Loucy (cell line): ENCODE measurements at regions not wholly inside any gene's neighbourhood (a gene's known extent, or its start where the extent isn't known, plus 50 kb on each side); places are given as distances from the start of the nearest gene placed in this dataset.

Source experiments
- H2AFZ ChIP-seq: fragments of 200-600 bp; sonication (generic); 2 replicates; pipeline ENCODE4 v1.6.0; 2016; ENCODE audit warnings: antibody characterized with exemption, mild to moderate bottlenecking, low read length, moderate library complexity
- H3F3A ChIP-seq: fragments of 200-600 bp; 2 replicates; pipeline ENCODE4 v1.6.0; 2016; ENCODE audit warnings: antibody characterized with exemption, low read depth, mild to moderate bottlenecking
- H3K27me3 ChIP-seq: fragments of 200-600 bp; sonication (generic); 2 replicates; pipeline ENCODE4 v1.6.1; 2014; ENCODE audit warnings: low read length, mild to moderate bottlenecking; ENCODE audit not compliant: insufficient read depth, poor library complexity, severe bottlenecking
- H3K36me3 ChIP-seq: fragments of 200-600 bp; sonication (generic); 2 replicates; pipeline ENCODE4 v1.6.1; 2016; ENCODE audit warnings: low read length; ENCODE audit not compliant: insufficient read depth
- H3K4me1 ChIP-seq: fragments of 200-600 bp; sonication (generic); 2 replicates; pipeline ENCODE4 v1.5.1; 2014; ENCODE audit warnings: low read length, mild to moderate bottlenecking; ENCODE audit not compliant: insufficient read depth, poor library complexity, severe bottlenecking
- H3K4me2 ChIP-seq: fragments of 200-600 bp; sonication (generic); 2 replicates; pipeline ENCODE4 v1.6.0; 2014; ENCODE audit warnings: antibody characterized with exemption, low read length, low read depth, mild to moderate bottlenecking; ENCODE audit not compliant: poor library complexity, severe bottlenecking
- H3K4me3 ChIP-seq: fragments of 200-600 bp; sonication (generic); 2 replicates; pipeline ENCODE4 v1.5.1; 2014; ENCODE audit warnings: low read length, mild to moderate bottlenecking, mixed read lengths; ENCODE audit not compliant: poor library complexity, severe bottlenecking
- H3K79me2 ChIP-seq: fragments of 200-600 bp; sonication (generic); 2 replicates; pipeline ENCODE4 v1.6.1; 2014; ENCODE audit warnings: low read length; ENCODE audit not compliant: insufficient read depth
- H3K9ac ChIP-seq: fragments of 200-600 bp; sonication (generic); 2 replicates; pipeline ENCODE4 v1.6.0; 2014; ENCODE audit warnings: mild to moderate bottlenecking, low read depth, low read length, moderate library complexity; ENCODE audit not compliant: poor library complexity, severe bottlenecking
- H3K9me2 ChIP-seq: fragments of 200-600 bp; sonication (generic); replicated peaks from 2 replicates; pipeline ENCODE4 v1.6.1; 2016; ENCODE audit warnings: low read depth, low read length, mixed read lengths
- H3K9me3 ChIP-seq: fragments of 200-600 bp; sonication (generic); 2 replicates; pipeline ENCODE4 v1.6.1; 2014; ENCODE audit warnings: mild to moderate bottlenecking, antibody characterized with exemption, low read length, low read depth; ENCODE audit not compliant: insufficient read depth
- H4K20me1 ChIP-seq: fragments of 200-600 bp; sonication (generic); 2 replicates; pipeline ENCODE4 v1.6.0; 2014; ENCODE audit warnings: antibody characterized with exemption, low read length, mild to moderate bottlenecking; ENCODE audit not compliant: insufficient read depth, poor library complexity, severe bottlenecking
- EZH2phosphoT487 ChIP-seq: fragments of 200-600 bp; IDR thresholded peaks from 2 replicates; pipeline ENCODE4 v1.6.1; 2018; ENCODE audit warnings: antibody characterized with exemption, mild to moderate bottlenecking, moderate library complexity, borderline replicate concordance
- TF ChIP-seq, protein P1 (sequence below): fragments of 200-600 bp; sonication (generic); conservative IDR thresholded peaks from 2 replicates; pipeline ENCODE4 v1.5.1; 2014; ENCODE audit warnings: mild to moderate bottlenecking, antibody characterized with exemption, low read length

DNA sequence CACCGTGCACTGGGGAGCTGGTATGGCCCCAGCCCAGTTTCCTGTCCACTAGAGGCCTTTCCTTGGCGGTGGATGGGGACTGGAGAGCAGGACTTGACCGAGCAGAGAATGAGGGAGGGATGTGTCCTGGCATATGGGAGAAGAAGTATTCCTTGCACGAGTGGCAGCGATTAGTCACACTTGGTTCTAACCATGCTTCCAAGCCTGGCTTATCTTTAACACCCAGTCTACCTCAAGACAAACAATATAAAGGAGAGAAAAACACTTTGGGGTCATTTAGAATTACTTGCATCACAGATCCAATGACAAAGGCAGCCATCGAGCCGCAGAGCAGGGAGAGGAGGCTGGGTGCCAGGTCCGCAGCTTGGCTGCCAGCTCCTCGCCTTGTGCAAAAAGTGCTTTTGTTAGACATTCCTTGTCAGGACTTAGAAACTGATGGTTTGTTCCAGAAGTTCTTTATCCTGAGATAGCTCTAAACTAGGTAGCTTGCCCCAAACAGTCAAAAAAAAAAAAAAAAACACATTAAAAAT, 214.9 kb upstream of the GMDS start:
- Histone ChIP-seq H3K4me2 (no peak overlapping the region), H3K79me2 (no peaks in the 10 kb centered on the region), H3K27me3 (no peaks in the 10 kb centered on the region), H3K9me2 (no peaks in the 10 kb centered on the region), H3K9ac (no peak overlapping the region), H3K9me3 (no peaks in the 10 kb centered on the region), H4K20me1 (no peaks in the 10 kb centered on the region), H3K4me1 (no peaks in the 10 kb centered on the region), H3K36me3 (no peaks in the 10 kb centered on the region), H3F3A (no peaks in the 10 kb centered on the region), H3K4me3 (no peak overlapping the region), H2AFZ (no peak overlapping the region)
- TF ChIP-seq, protein P1, sequence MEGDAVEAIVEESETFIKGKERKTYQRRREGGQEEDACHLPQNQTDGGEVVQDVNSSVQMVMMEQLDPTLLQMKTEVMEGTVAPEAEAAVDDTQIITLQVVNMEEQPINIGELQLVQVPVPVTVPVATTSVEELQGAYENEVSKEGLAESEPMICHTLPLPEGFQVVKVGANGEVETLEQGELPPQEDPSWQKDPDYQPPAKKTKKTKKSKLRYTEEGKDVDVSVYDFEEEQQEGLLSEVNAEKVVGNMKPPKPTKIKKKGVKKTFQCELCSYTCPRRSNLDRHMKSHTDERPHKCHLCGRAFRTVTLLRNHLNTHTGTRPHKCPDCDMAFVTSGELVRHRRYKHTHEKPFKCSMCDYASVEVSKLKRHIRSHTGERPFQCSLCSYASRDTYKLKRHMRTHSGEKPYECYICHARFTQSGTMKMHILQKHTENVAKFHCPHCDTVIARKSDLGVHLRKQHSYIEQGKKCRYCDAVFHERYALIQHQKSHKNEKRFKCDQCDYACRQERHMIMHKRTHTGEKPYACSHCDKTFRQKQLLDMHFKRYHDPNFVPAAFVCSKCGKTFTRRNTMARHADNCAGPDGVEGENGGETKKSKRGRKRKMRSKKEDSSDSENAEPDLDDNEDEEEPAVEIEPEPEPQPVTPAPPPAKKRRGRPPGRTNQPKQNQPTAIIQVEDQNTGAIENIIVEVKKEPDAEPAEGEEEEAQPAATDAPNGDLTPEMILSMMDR = no peak
- no peak for TF ChIP-seq EZH2phosphoT487

DNA sequence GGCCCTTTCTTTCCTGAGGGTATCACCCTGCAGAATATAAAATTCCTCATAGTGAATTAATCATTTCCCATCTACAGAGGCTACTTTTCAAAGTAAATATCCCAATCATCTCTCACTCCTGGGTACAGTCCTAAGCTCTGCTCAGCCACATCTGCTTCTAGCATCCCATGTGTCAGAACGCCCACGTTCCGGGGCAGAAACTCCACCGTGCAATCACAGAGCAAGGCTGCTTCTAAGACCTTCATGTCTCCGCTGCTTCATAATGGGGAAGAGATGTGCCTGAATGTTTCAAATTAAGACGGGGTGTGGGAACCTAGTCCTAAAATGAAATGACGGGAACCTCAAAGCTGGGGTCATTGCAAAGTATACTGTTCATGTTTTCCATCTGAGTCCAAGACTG, 208.8 kb upstream of the GMDS start:
- H3K9me2 ChIP-seq = no peaks in the 10 kb centered on the region
- H3F3A ChIP-seq = no peaks in the 10 kb centered on the region
- no peak overlapping the region for H2AFZ ChIP-seq
- no peak overlapping the region for H3K9ac ChIP-seq
- H3K27me3 ChIP-seq = no peaks in the 10 kb centered on the region
- no peaks in the 10 kb centered on the region for H3K36me3 ChIP-seq
- no peaks in the 10 kb centered on the region for H4K20me1 ChIP-seq
- no peak for TF ChIP-seq EZH2phosphoT487
- TF ChIP-seq, protein P1 = no peak
- no peak overlapping the region for H3K4me3 ChIP-seq
- no peak overlapping the region for H3K4me2 ChIP-seq
- no peaks in the 10 kb centered on the region for H3K9me3 ChIP-seq
- no peaks in the 10 kb centered on the region for H3K4me1 ChIP-seq
- H3K79me2 ChIP-seq = no peaks in the 10 kb centered on the region

DNA sequence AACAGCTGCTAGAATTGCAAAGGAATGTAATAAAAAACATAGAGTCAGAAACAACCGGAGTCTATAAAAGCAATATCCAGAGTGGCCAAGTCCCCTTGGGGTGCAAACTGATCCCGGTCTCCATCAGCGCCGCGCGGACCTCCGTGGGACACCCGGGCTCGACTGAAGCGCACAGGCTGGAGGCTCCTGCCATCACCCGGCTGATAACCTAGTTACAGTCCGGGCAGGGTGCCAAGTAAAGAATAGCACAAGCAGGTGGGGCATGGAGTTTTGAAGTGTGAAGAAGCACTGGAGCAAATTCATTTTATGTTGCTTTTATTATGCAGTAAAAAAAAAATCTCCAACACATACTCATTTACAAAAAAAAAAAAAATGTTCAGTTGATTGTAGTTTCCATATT, 205.1 kb upstream of the GMDS start:
- Histone ChIP-seq H3K4me1 (no peaks in the 10 kb centered on the region), H4K20me1 (no peaks in the 10 kb centered on the region), H3K79me2 (no peaks in the 10 kb centered on the region), H3K27me3 (no peaks in the 10 kb centered on the region), H3K9me3 (no peaks in the 10 kb centered on the region), H3K9ac (no peak overlapping the region), H3F3A (no peaks in the 10 kb centered on the region), H3K36me3 (no peaks in the 10 kb centered on the region), H3K4me3 (no peak overlapping the region), H3K9me2 (no peaks in the 10 kb centered on the region), H3K4me2 (no peak overlapping the region), H2AFZ (no peak overlapping the region)
- TF ChIP-seq, protein P1 = no peak
- TF ChIP-seq EZH2phosphoT487 = no peak
